Panc1 (cell line): ENCODE measurements at regions not wholly inside any gene's neighbourhood (a gene's known extent, or its start where the extent isn't known, plus 50 kb on each side); places are given as distances from the start of the nearest gene placed in this dataset.

ENCODE experiments used
- ATAC-seq: fragments of 200-7000 bp; cut with Tn5 transposase; 2 replicates; pipeline ENCODE4 v1.9.1; 2020; ENCODE audit warnings: mild to moderate bottlenecking, moderate library complexity
- BruUV-seq: library from RNA; stranded (reverse); fragments of 400-500 nt; replicated peaks from 2 replicates; lab custom pipeline; 2021; lab: Mats Ljungman, UMichigan
- CTCF ChIA-PET: fragments of 300-600 bp; sonication (Branson Sonifier 250); formaldehyde crosslinking; loops from one replicate; lab custom pipeline; 2022; ENCODE audit warnings: antibody characterized with exemption; lab: Charles Lee
- POLR2A ChIA-PET: fragments of 300-600 bp; sonication (Branson Sonifier 250); formaldehyde crosslinking; loops from one replicate; lab custom pipeline; 2022; ENCODE audit warnings: antibody characterized with exemption; lab: Charles Lee
- DNase-seq: peaks from one replicate; pipeline ENCODE4 v3.0.0-alpha.2; 2010; ENCODE audit warnings: low read depth, low spot score
- H3K27ac ChIP-seq: 2 replicates; pipeline ENCODE4 v1.5.1; 2011; ENCODE audit warnings: mild to moderate bottlenecking, low read length, inconsistent platforms
- H3K27me3 ChIP-seq: fragments of 200-500 bp; sonication (Bioruptor generic); 2 replicates; pipeline ENCODE4 v1.6.0; 2014; ENCODE audit warnings: low read length, inconsistent platforms; ENCODE audit not compliant: control insufficient read depth, insufficient read depth
- H3K36me3 ChIP-seq: fragments of 200-500 bp; sonication (Bioruptor generic); 2 replicates; pipeline ENCODE4 v1.5.1; 2014; ENCODE audit warnings: inconsistent platforms, mild to moderate bottlenecking, low read length, moderate library complexity; ENCODE audit not compliant: control insufficient read depth, insufficient read depth
- H3K4me1 ChIP-seq: 2 replicates; pipeline ENCODE4 v1.5.1; 2011; ENCODE audit warnings: inconsistent platforms, mild to moderate bottlenecking, low read length, moderate library complexity; ENCODE audit not compliant: control insufficient read depth, insufficient read depth
- H3K4me3 ChIP-seq, 2 experiments: 2 replicates each; pipeline ENCODE4 v1.5.1; 2011 to 2012; ENCODE audit warnings: low read depth in 2 of 2, low read length in 2 of 2, mild to moderate bottlenecking in 2 of 2, inconsistent platforms in 1 of 2, moderate library complexity in 1 of 2
- H3K9me3 ChIP-seq: fragments of 200-500 bp; sonication (Bioruptor generic); 2 replicates; pipeline ENCODE4 v1.5.1; 2014; ENCODE audit warnings: low read depth, mild to moderate bottlenecking, inconsistent platforms, low read length, moderate library complexity; ENCODE audit not compliant: control insufficient read depth, insufficient read depth
- POLR2AphosphoS5 ChIP-seq: IDR thresholded peaks from 2 replicates; pipeline ENCODE4 v1.6.1; 2012; ENCODE audit warnings: mild to moderate bottlenecking, low read depth, low read length, moderate library complexity
- SIN3A ChIP-seq: IDR thresholded peaks from 2 replicates; pipeline ENCODE4 v1.6.1; 2012; ENCODE audit warnings: low read depth, mild to moderate bottlenecking, low read length, moderate library complexity, borderline replicate concordance; ENCODE audit not compliant: insufficient read depth
- TCF7L2 ChIP-seq: IDR thresholded peaks from 2 replicates; pipeline ENCODE4 v1.6.1; 2011; ENCODE audit warnings: mild to moderate bottlenecking, low read depth, low read length, inconsistent platforms
- in situ Hi-C: cut with HindIII; loops from 2 replicates; pipeline ENCODE4 v1.10.0; 2016; ENCODE audit warnings: low sequenced_read_pairs, low pct_unique_long_range_greater_than_20kb
- intact Hi-C: fragments of 100-400 bp; cut with micrococcal nuclease; formaldehyde crosslinking; loops from one replicate; pipeline ENCODE4 v1.10.0; 2022; ENCODE audit not compliant: unreplicated experiment
- TF ChIP-seq, protein P1 (sequence below), 2 experiments: IDR thresholded peaks; 2 replicates each; pipeline ENCODE4 v1.6.1; 2011 to 2012; ENCODE audit warnings: low read depth in 2 of 2, control low read depth in 1 of 2, low read length in 1 of 2, mild to moderate bottlenecking in 1 of 2, moderate library complexity in 1 of 2; ENCODE audit not compliant: insufficient read depth in 1 of 2
- TF ChIP-seq, protein P2 (sequence below): fragments of 450-650 bp; IDR thresholded peaks from 2 replicates; pipeline ENCODE4 v1.5.1; 2017; ENCODE audit warnings: mild to moderate bottlenecking

DNA sequence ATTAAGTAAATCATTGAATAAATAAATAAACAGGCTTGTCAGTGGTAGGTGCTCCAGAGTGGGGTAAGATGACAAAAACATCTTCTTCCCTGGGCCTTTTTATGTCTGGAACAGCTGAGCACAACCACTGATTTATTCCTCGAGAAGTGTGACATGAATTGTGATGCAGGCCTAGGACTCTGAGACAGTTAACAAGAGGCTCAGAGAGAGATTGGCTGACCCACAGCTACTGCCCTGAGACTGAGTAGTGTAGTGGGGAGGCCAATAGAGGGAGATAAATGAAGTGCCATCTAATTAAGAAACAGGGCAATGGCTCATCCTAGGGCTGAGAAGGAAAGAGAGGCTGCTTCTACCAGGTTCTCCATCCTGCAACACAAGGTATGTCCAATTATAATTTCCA, 369.3 kb upstream of the TRPC7 start:
- DNase-seq (no peak), ATAC-seq (no peak)
- Histone ChIP-seq H3K9me3 (no peaks in the 10 kb centered on the region), H3K36me3 (no peaks in the 10 kb centered on the region), H3K27ac (no peak overlapping the region), H3K4me3 (no peak overlapping the region), H3K27me3 (no peaks in the 10 kb centered on the region), H3K4me1 (no peaks in the 10 kb centered on the region; the same call in 1 of the 2 replicates)
- TF ChIP-seq, protein P1, sequence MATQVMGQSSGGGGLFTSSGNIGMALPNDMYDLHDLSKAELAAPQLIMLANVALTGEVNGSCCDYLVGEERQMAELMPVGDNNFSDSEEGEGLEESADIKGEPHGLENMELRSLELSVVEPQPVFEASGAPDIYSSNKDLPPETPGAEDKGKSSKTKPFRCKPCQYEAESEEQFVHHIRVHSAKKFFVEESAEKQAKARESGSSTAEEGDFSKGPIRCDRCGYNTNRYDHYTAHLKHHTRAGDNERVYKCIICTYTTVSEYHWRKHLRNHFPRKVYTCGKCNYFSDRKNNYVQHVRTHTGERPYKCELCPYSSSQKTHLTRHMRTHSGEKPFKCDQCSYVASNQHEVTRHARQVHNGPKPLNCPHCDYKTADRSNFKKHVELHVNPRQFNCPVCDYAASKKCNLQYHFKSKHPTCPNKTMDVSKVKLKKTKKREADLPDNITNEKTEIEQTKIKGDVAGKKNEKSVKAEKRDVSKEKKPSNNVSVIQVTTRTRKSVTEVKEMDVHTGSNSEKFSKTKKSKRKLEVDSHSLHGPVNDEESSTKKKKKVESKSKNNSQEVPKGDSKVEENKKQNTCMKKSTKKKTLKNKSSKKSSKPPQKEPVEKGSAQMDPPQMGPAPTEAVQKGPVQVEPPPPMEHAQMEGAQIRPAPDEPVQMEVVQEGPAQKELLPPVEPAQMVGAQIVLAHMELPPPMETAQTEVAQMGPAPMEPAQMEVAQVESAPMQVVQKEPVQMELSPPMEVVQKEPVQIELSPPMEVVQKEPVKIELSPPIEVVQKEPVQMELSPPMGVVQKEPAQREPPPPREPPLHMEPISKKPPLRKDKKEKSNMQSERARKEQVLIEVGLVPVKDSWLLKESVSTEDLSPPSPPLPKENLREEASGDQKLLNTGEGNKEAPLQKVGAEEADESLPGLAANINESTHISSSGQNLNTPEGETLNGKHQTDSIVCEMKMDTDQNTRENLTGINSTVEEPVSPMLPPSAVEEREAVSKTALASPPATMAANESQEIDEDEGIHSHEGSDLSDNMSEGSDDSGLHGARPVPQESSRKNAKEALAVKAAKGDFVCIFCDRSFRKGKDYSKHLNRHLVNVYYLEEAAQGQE (IDR thresholded peaks at IDR 0.05; ENCODE audit: insufficient read depth in 1 of 2, low read depth in 2 of 2, low read length in 1 of 2) = no peak
- TF ChIP-seq SIN3A = no peak
- TF ChIP-seq, protein P2, sequence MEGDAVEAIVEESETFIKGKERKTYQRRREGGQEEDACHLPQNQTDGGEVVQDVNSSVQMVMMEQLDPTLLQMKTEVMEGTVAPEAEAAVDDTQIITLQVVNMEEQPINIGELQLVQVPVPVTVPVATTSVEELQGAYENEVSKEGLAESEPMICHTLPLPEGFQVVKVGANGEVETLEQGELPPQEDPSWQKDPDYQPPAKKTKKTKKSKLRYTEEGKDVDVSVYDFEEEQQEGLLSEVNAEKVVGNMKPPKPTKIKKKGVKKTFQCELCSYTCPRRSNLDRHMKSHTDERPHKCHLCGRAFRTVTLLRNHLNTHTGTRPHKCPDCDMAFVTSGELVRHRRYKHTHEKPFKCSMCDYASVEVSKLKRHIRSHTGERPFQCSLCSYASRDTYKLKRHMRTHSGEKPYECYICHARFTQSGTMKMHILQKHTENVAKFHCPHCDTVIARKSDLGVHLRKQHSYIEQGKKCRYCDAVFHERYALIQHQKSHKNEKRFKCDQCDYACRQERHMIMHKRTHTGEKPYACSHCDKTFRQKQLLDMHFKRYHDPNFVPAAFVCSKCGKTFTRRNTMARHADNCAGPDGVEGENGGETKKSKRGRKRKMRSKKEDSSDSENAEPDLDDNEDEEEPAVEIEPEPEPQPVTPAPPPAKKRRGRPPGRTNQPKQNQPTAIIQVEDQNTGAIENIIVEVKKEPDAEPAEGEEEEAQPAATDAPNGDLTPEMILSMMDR = no peak
- intact Hi-C loops (no loop called here), in situ Hi-C loops (no loop called here)
- CTCF ChIA-PET = no interaction called here
- no TSS peak for BruUV-seq
- POLR2A ChIA-PET = no interaction called here

DNA sequence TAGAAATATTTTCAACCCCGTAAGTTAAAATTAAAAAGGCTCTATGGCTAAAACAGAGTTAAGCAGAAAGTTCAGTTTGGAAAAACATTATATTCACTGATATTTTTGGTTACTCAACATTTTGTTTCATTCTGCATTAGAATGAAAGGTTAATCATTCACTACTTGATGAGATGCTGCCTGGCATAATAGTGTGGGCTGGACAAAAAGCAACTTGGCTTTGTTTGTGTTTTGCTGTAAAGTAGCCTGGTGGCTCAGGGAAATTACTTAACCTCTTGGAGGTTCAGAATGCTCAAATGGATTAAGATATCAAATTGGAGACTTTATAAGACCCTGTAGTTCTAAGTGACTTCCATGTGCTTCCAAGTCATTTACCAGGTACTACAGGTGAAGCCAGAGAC, 367.4 kb upstream of the TRPC7 start:
- no peaks in the 10 kb centered on the region for H3K36me3 ChIP-seq
- ATAC-seq = no peak
- H3K4me3 ChIP-seq = no peak overlapping the region
- H3K27me3 ChIP-seq = no peaks in the 10 kb centered on the region
- TF ChIP-seq, protein P1 (IDR thresholded peaks at IDR 0.05; ENCODE audit: insufficient read depth in 1 of 2, low read depth in 2 of 2, low read length in 1 of 2) = no peak
- TF ChIP-seq SIN3A (no peak), TCF7L2 (no peak), POLR2AphosphoS5 (no peak)
- TF ChIP-seq, protein P2 = no peak
- H3K27ac ChIP-seq = no peak overlapping the region
- no peak for DNase-seq
- intact Hi-C loops (no loop called here), in situ Hi-C loops (no loop called here)
- POLR2A ChIA-PET = interaction anchor here (0.7 kb wide), 1 partner anchor 14 kb away, joined by 6 read pairs; no protein-coding TSS in a partner anchor
- no TSS peak for BruUV-seq
- H3K4me1 ChIP-seq = no peaks in the 10 kb centered on the region; the same call in 1 of the 2 replicates
- no peaks in the 10 kb centered on the region for H3K9me3 ChIP-seq
- CTCF ChIA-PET = no interaction called here
